ENCODE measurements at regions not wholly inside any gene's neighbourhood (a gene's known extent, or its start where the extent isn't known, plus 50 kb on each side); places are given as distances from the start of the nearest gene placed in this dataset.

GRCh38 chr12:77575376-77575919, 255.2 kb upstream of the NAV3 start:
- TF ChIP-seq CTCF (IDR thresholded peaks at IDR 0.05), result no peak
- POLR2A ChIA-PET, result no interaction called here
- intact Hi-C loops (cut with micrococcal nuclease), result no loop called here

GRCh38 chr12:77572371-77572770, 258.3 kb upstream of the NAV3 start:
- DNase-seq (no peak), ATAC-seq (no peak)
- no peaks in the 10 kb centered on the region for H3K4me1 Mint-ChIP-seq (ENCODE audit: low read depth)
- no peaks in the 10 kb centered on the region for H3K27me3 Mint-ChIP-seq
- H3K9me3 Mint-ChIP-seq, result no peaks in the 10 kb centered on the region
- intact Hi-C loops (cut with micrococcal nuclease), result no loop called here
- no peak overlapping the region for H3K4me3 Mint-ChIP-seq
- POLR2A ChIA-PET, result no interaction called here
- TF ChIP-seq CTCF (IDR thresholded peaks at IDR 0.05), result no peak
- CTCF ChIA-PET, result no interaction called here
- no peaks in the 10 kb centered on the region for H3K36me3 Mint-ChIP-seq (ENCODE audit: low read depth)
- H3K27ac Mint-ChIP-seq, result no peak overlapping the region

More at GRCh38 chr12:77575376-77575919, 255.2 kb upstream of the NAV3 start:
- no peak for ATAC-seq
- no peak overlapping the region for H3K4me3 Mint-ChIP-seq
- no peaks in the 10 kb centered on the region for H3K4me1 Mint-ChIP-seq (ENCODE audit: low read depth)
- CTCF ChIA-PET, result no interaction called here
- no peaks in the 10 kb centered on the region for H3K27me3 Mint-ChIP-seq
- no peak overlapping the region for H3K27ac Mint-ChIP-seq
- no peaks in the 10 kb centered on the region for H3K9me3 Mint-ChIP-seq
- no peak for DNase-seq
- H3K36me3 Mint-ChIP-seq (ENCODE audit: low read depth), result no peaks in the 10 kb centered on the region

- CTCF ChIA-PET, result no interaction called here
- intact Hi-C loops (cut with micrococcal nuclease), result no loop called here
- POLR2A ChIA-PET, result no interaction called here
- no peak overlapping the region for H3K27ac Mint-ChIP-seq
- no peak for DNase-seq
- H3K27me3 Mint-ChIP-seq, result no peaks in the 10 kb centered on the region
- no peak overlapping the region for H3K4me3 Mint-ChIP-seq
- no peak for ATAC-seq
- H3K36me3 Mint-ChIP-seq (ENCODE audit: low read depth), result no peaks in the 10 kb centered on the region
- no peaks in the 10 kb centered on the region for H3K4me1 Mint-ChIP-seq (ENCODE audit: low read depth)
- no peak for TF ChIP-seq CTCF (IDR thresholded peaks at IDR 0.05)
- H3K9me3 Mint-ChIP-seq, result no peaks in the 10 kb centered on the region
Observed at GRCh38 chr12:77571768-77572167, 258.9 kb upstream of the NAV3 start.

- DNase-seq, result no peak
- Mint-ChIP-seq H3K27ac (no peak overlapping the region), H3K27me3 (no peaks in the 10 kb centered on the region), H3K9me3 (no peaks in the 10 kb centered on the region), H3K4me3 (no peak overlapping the region), H3K4me1 (ENCODE audit: low read depth) (no peaks in the 10 kb centered on the region), H3K36me3 (ENCODE audit: low read depth) (no peaks in the 10 kb centered on the region)
- intact Hi-C loops (cut with micrococcal nuclease), result no loop called here
- CTCF ChIA-PET, result no interaction called here
- POLR2A ChIA-PET, result no interaction called here
- no peak for ATAC-seq
- TF ChIP-seq CTCF (IDR thresholded peaks at IDR 0.05), result no peak
Observed at GRCh38 chr12:77571127-77571526, 259.6 kb upstream of the NAV3 start.

GRCh38 chr12:77569876-77570275, 260.8 kb upstream of the NAV3 start:
- Mint-ChIP-seq H3K27ac (no peak overlapping the region), H3K9me3 (peaks cover 2% of the 10 kb centered on the region), H3K4me1 (ENCODE audit: low read depth) (no peaks in the 10 kb centered on the region), H3K4me3 (no peak overlapping the region), H3K36me3 (ENCODE audit: low read depth) (no peaks in the 10 kb centered on the region), H3K27me3 (no peaks in the 10 kb centered on the region)
- CTCF ChIA-PET, result no interaction called here
- TF ChIP-seq CTCF (IDR thresholded peaks at IDR 0.05), result no peak
- DNase-seq, result no peak
- ATAC-seq, result no peak
- intact Hi-C loops (cut with micrococcal nuclease), result no loop called here
- POLR2A ChIA-PET, result no interaction called here
